ENCODE measurements at regions not wholly inside any gene's neighbourhood (a gene's known extent, or its start where the extent isn't known, plus 50 kb on each side); places are given as distances from the start of the nearest gene placed in this dataset.
"Not testable (repeated sequence)": the region's sequence is repeated elsewhere in the genome, so short reads cannot be mapped to it uniquely, and the experiment has no call there.

- no peak for DNase-seq (ENCODE audit: low spot score)
Measured at GRCh38 chr6:6812427-6812826, 223.9 kb downstream of the LY86 start.

GRCh38 chr6:6815732-6816131 is 227.2 kb downstream of the LY86 start:
- DNase-seq (ENCODE audit: low spot score) = no peak

- no peak for DNase-seq (ENCODE audit: low spot score)
Measured at GRCh38 chr6:6816716-6817115, 228.2 kb downstream of the LY86 start.

GRCh38 chr6:6818078-6818639 is 229.6 kb downstream of the LY86 start:
- no peak for DNase-seq (ENCODE audit: low spot score)

- DNase-seq (ENCODE audit: low spot score) = no peak
Measured at GRCh38 chr6:6820641-6821238, 232.2 kb downstream of the LY86 start.

- DNase-seq (ENCODE audit: low spot score) = no peak
Measured at GRCh38 chr6:6821639-6822261, 233.2 kb downstream of the LY86 start.

- DNase-seq (ENCODE audit: low spot score) = no peak
Measured at GRCh38 chr6:6823030-6823429, 234.5 kb downstream of the LY86 start.

GRCh38 chr6:6823568-6824224 is 235.2 kb downstream of the LY86 start:
- DNase-seq (ENCODE audit: low spot score) = no peak

- DNase-seq (ENCODE audit: low spot score) = no peak
Measured at GRCh38 chr6:6824381-6824780, 235.9 kb downstream of the LY86 start.

GRCh38 chr6:6825193-6825784 is 236.8 kb downstream of the LY86 start:
- DNase-seq (ENCODE audit: low spot score) = no peak

GRCh38 chr6:6826095-6826901 is 237.8 kb downstream of the LY86 start:
- DNase-seq (ENCODE audit: low spot score) = no peak

GRCh38 chr6:6826961-6827360 is 238.4 kb downstream of the LY86 start:
- no peak for DNase-seq (ENCODE audit: low spot score)

- DNase-seq (ENCODE audit: low spot score) = no peak
Measured at GRCh38 chr6:6829872-6830685, 241.6 kb downstream of the LY86 start.

GRCh38 chr6:6830686-6831063 is 242.2 kb downstream of the LY86 start:
- DNase-seq (ENCODE audit: low spot score) = not testable (repeated sequence)

- DNase-seq (ENCODE audit: low spot score) = no peak
Measured at GRCh38 chr6:6832439-6832838, 243.9 kb downstream of the LY86 start.

- no peak for DNase-seq (ENCODE audit: low spot score)
Measured at GRCh38 chr6:6834356-6835222, 246.1 kb downstream of the LY86 start.

- DNase-seq (ENCODE audit: low spot score) = no peak
Measured at GRCh38 chr6:6835223-6835503, 246.6 kb downstream of the LY86 start.

GRCh38 chr6:6836609-6837406 is 248.3 kb downstream of the LY86 start:
- no peak for DNase-seq (ENCODE audit: low spot score)

- DNase-seq (ENCODE audit: low spot score) = no peak
Measured at GRCh38 chr6:6837541-6838080, 249.1 kb downstream of the LY86 start.

Data from CD4-positive, alpha-beta T cell treated with Interleukin-15 for 4 hours (primary cell).